Osteoblast (primary cell): ENCODE measurements at regions not wholly inside any gene's neighbourhood (a gene's known extent, or its start where the extent isn't known, plus 50 kb on each side); places are given as distances from the start of the nearest gene placed in this dataset.

ENCODE experiments used
- DNase-seq: peaks from one replicate; pipeline ENCODE4 v3.0.0; 2011; ENCODE audit warnings: low spot score, mixed read lengths; ENCODE audit not compliant: insufficient read length; ENCODE audit errors: missing footprints
- H2AFZ ChIP-seq: 2 replicates; pipeline ENCODE4 v1.6.0; 2011; ENCODE audit warnings: mild to moderate bottlenecking, low read length
- H3K27ac ChIP-seq: 2 replicates; pipeline ENCODE4 v1.5.1; 2011; ENCODE audit warnings: mild to moderate bottlenecking, low read depth, low read length, moderate library complexity
- H3K27me3 ChIP-seq: 2 replicates; pipeline ENCODE4 v1.6.0; 2012; ENCODE audit warnings: mild to moderate bottlenecking, control low read depth, inconsistent platforms, low read length, moderate library complexity; ENCODE audit not compliant: insufficient read depth
- H3K36me3 ChIP-seq: 2 replicates; pipeline ENCODE4 v1.5.1; 2011; ENCODE audit warnings: mild to moderate bottlenecking, low read length, control low read depth, moderate library complexity; ENCODE audit not compliant: insufficient read depth
- H3K4me1 ChIP-seq: 2 replicates; pipeline ENCODE4 v1.5.1; 2011; ENCODE audit warnings: mild to moderate bottlenecking, low read length, control low read depth, moderate library complexity; ENCODE audit not compliant: insufficient read depth
- H3K4me2 ChIP-seq: 2 replicates; pipeline ENCODE4 v1.6.0; 2011; ENCODE audit warnings: mild to moderate bottlenecking, low read length; ENCODE audit not compliant: insufficient read depth
- H3K4me3 ChIP-seq: fragments of 200-600 bp; sonication (generic); 3 replicates; pipeline ENCODE4 v1.5.1; 2012; ENCODE audit warnings: mild to moderate bottlenecking, low read length, inconsistent platforms; ENCODE audit not compliant: insufficient read depth
- H3K79me2 ChIP-seq: 2 replicates; pipeline ENCODE4 v1.6.0; 2012; ENCODE audit warnings: mild to moderate bottlenecking, low read length, control low read depth, inconsistent platforms; ENCODE audit not compliant: insufficient read depth
- H3K9me3 ChIP-seq: 2 replicates; pipeline ENCODE4 v1.5.1; 2011; ENCODE audit warnings: low read depth, low read length, control low read depth
- H4K20me1 ChIP-seq: 2 replicates; pipeline ENCODE4 v1.6.0; 2012; ENCODE audit warnings: mild to moderate bottlenecking, low read length, control low read depth; ENCODE audit not compliant: insufficient read depth
- TF ChIP-seq, protein P1 (sequence below): IDR thresholded peaks from 2 replicates; pipeline ENCODE4 v1.5.1; 2011; ENCODE audit warnings: mild to moderate bottlenecking, low read depth, low read length, moderate library complexity; ENCODE audit errors: extremely low read depth

DNA sequence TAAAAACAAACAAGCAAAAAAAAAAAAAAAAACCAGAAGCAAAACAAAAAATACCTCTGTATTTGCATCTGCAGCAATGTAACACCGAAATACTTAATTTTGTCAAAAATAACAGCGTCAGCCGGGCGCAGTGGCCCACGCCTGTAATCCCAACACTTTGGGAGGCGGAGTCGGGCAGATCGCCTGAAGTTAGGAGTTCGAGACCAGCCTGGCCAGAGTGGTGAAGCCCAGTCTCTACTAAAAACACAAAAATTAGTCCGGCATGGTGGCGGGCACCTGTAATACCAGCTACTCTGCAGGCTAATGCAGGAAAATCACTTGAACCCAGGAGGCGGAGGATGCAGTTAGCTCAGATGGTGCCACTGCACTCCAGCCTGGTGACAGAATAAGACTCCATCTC, 683.5 kb upstream of the CA10 start:
- Histone ChIP-seq H3K9me3 (peaks cover 4% of the 10 kb centered on the region), H3K4me2 (no peak overlapping the region), H2AFZ (no peak overlapping the region), H4K20me1 (no peaks in the 10 kb centered on the region), H3K4me1 (no peaks in the 10 kb centered on the region), H3K4me3 (no peak overlapping the region), H3K27me3 (no peaks in the 10 kb centered on the region), H3K36me3 (no peaks in the 10 kb centered on the region), H3K79me2 (no peaks in the 10 kb centered on the region), H3K27ac (no peak overlapping the region)
- TF ChIP-seq, protein P1, sequence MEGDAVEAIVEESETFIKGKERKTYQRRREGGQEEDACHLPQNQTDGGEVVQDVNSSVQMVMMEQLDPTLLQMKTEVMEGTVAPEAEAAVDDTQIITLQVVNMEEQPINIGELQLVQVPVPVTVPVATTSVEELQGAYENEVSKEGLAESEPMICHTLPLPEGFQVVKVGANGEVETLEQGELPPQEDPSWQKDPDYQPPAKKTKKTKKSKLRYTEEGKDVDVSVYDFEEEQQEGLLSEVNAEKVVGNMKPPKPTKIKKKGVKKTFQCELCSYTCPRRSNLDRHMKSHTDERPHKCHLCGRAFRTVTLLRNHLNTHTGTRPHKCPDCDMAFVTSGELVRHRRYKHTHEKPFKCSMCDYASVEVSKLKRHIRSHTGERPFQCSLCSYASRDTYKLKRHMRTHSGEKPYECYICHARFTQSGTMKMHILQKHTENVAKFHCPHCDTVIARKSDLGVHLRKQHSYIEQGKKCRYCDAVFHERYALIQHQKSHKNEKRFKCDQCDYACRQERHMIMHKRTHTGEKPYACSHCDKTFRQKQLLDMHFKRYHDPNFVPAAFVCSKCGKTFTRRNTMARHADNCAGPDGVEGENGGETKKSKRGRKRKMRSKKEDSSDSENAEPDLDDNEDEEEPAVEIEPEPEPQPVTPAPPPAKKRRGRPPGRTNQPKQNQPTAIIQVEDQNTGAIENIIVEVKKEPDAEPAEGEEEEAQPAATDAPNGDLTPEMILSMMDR, result no peak
- DNase-seq, result no peak

DNA sequence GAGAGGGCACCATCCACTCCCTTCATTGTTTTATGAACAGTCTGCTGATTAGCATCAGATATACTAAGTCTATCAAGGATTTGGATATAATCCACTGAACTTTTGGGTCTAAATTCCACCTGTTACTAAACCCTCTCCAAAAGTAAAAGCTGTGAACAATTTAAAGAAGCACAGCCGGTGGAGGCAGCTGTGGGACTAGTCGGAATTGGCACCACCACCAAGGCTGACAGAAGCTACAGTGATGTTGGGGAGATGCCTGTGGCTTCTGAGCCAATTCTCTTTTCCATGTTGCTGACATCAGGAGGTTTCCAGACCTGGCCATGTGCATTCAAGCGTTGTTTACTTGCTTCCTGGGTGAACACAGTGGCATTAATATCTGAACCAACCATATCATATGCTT, 679.0 kb upstream of the CA10 start:
- Histone ChIP-seq H3K79me2 (no peaks in the 10 kb centered on the region), H3K4me2 (no peak overlapping the region), H3K36me3 (no peaks in the 10 kb centered on the region), H3K9me3 (peaks cover 4% of the 10 kb centered on the region), H3K4me3 (no peak overlapping the region), H3K27ac (no peak overlapping the region), H2AFZ (no peak overlapping the region), H4K20me1 (no peaks in the 10 kb centered on the region), H3K27me3 (no peaks in the 10 kb centered on the region), H3K4me1 (no peaks in the 10 kb centered on the region)
- TF ChIP-seq, protein P1, result no peak
- no peak for DNase-seq

DNA sequence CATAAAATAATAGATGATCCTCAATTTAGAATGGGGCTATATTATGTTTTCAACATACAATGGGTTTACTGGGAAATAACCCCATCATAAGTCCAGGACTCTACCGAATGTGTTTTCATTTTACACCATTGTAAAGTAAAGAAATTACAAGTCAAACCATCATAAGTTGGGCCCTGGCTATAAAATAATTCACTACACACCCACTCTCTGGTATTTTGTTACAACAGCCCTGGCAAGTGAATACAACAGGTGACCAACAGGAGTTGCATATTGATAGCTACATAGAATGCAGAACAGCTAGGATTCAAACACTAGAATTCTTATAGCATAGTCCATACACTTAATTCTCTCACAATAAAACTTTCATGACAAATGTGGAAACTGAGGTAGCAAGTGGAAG, 673.0 kb upstream of the CA10 start:
- Histone ChIP-seq H3K27ac (no peak overlapping the region), H3K9me3 (no peaks in the 10 kb centered on the region), H3K27me3 (no peaks in the 10 kb centered on the region), H3K4me1 (no peaks in the 10 kb centered on the region), H4K20me1 (no peaks in the 10 kb centered on the region), H3K36me3 (no peaks in the 10 kb centered on the region), H3K79me2 (no peaks in the 10 kb centered on the region), H3K4me3 (no peak overlapping the region), H3K4me2 (no peak overlapping the region), H2AFZ (no peak overlapping the region)
- TF ChIP-seq, protein P1, result no peak
- DNase-seq, result no peak

DNA sequence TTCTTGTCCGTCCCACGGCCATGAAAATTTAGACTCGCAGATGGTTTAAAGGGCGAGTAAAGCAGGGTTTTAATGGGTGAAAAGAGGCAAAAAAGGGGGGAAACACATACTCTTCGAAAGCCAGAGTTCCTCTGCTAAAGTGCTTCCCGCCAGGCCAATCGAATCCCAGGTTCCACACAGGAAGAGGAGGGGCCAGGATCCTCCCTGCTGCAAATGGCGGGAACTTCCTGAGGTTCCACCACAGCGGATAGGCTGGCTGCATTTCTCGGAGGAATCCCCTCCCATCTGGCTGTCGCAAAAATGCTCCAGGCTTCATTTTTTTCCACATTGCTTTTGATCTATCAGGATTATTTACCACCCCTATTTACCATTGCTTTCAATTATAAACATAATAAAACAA, 670.1 kb upstream of the CA10 start:
- peak; percentile 25 for DNase-seq
- no peaks in the 10 kb centered on the region for H3K9me3 ChIP-seq
- TF ChIP-seq, protein P1, result no peak
- no peaks in the 10 kb centered on the region for H3K27me3 ChIP-seq
- H3K36me3 ChIP-seq, result no peaks in the 10 kb centered on the region
- H3K27ac ChIP-seq, result no peak overlapping the region
- H4K20me1 ChIP-seq, result no peaks in the 10 kb centered on the region
- no peaks in the 10 kb centered on the region for H3K79me2 ChIP-seq
- H3K4me2 ChIP-seq, result no peak overlapping the region
- no peaks in the 10 kb centered on the region for H3K4me1 ChIP-seq
- no peak overlapping the region for H3K4me3 ChIP-seq
- no peak overlapping the region for H2AFZ ChIP-seq
